ENCODE measurements at regions not wholly inside any gene's neighbourhood (a gene's known extent, or its start where the extent isn't known, plus 50 kb on each side); places are given as distances from the start of the nearest gene placed in this dataset.

DNA sequence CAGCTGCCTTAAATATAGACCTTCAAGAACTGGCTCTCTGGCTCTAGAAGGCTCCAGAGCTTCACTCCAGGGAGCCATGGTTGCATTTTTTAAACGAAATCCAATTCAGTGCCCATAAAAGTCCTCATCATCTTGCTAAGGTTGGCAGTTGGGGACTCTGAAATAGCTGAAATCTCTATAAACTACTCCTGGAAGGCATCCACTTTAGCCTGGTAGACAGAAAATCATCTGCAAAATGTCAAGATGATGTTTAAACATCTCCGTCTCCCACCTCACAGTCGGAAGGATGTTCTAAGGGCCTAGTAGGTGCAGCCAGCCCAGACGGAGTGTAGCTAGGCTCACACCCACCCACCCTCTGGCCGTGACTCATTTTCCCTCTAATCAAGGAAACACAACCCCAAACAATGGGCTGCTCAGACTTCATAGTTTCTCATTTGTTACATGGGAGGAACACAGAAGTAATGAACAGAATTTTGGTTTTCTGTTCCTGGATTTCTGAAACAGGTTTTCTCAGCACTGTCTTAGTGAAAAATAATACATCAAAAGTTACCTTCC, 235.4 kb upstream of the KAZN start:
- no peak for TF ChIP-seq CTCF (IDR thresholded peaks at IDR 0.05)
- TF ChIP-seq POLR2A (IDR thresholded peaks at IDR 0.05), result no peak
